ENCODE measurements at regions not wholly inside any gene's neighbourhood (a gene's known extent, or its start where the extent isn't known, plus 50 kb on each side); places are given as distances from the start of the nearest gene placed in this dataset.
A peak's percentile ranks its signal among the peaks of the same experiment; 100 is the strongest.

DNA sequence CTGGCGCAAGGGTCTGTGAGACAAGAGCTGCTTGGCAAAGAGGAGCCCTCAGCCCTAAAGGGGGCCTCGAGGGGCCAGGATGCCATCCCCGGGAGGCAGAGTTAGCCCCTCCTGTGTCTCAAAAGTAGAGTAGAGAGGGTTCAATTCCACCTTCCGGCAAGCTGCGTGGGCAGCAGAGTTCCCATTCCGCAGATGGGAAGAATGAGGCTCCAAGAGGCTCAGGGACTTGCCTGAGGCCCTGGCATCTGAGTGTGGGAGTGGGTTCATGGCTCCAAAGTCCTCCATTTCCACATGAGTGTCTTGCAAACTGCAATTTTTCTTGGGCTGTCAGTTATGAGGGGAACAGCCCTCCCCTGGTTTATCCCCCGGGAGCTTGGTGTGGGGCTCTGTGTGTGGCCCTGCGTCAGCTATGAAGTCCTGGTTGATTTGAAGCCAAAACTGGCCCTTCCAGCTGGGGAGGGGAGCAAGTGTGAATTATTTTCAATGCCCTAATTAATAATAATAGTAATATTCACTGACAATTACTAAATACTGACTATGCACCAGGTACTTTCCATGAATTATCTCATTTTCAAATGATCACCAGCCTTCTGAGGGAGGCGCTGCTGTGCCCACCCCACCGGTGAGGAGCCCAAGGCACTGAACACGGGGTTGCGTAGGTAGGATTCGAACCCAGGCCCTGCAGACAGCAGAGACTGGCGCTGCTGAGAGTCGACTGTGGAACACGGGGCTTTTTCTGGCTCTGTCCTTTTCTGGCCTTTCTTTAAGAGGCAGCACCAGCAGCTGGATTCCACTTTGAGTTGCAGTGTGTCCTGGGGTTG, 153.0 kb upstream of the PTPN1 start:
- CTCF ChIA-PET, result interaction anchor here (0.5 kb wide), 1 partner anchor 138 kb away, joined by 6 read pairs; no protein-coding TSS in a partner anchor

GRCh38 chr20:50357783-50358161, 152.4 kb upstream of the PTPN1 start:
- no TSS peak for BruUV-seq (replicated peaks)
- Mint-ChIP-seq H3K27ac (ENCODE audit: unreplicated experiment) (no peak overlapping the region), H3K4me1 (ENCODE audit: low read depth, unreplicated experiment) (peaks cover 30% of the 10 kb centered on the region), H3K36me3 (ENCODE audit: insufficient read depth, unreplicated experiment) (peaks cover 3% of the 10 kb centered on the region), H3K9me3 (ENCODE audit: low read depth, unreplicated experiment) (no peaks in the 10 kb centered on the region), H3K27me3 (ENCODE audit: unreplicated experiment) (no peaks in the 10 kb centered on the region), H3K4me3 (ENCODE audit: low read depth, unreplicated experiment) (no peak overlapping the region)
- CTCF ChIA-PET, result interaction anchor here (0.5 kb wide), 1 partner anchor 137 kb away, joined by 6 read pairs; no protein-coding TSS in a partner anchor
- no peak for DNase-seq
- TF ChIP-seq CTCF (IDR thresholded peaks at IDR 0.05; ENCODE audit: unreplicated experiment), result no peak
- intact Hi-C loops (cut with micrococcal nuclease; ENCODE audit: unreplicated experiment), result no loop called here

More for the DNA sequence above, 153.0 kb upstream of the PTPN1 start:
- Mint-ChIP-seq H3K4me1 (ENCODE audit: low read depth, unreplicated experiment) (peaks cover 30% of the 10 kb centered on the region), H3K4me3 (ENCODE audit: low read depth, unreplicated experiment) (no peak overlapping the region), H3K27ac (ENCODE audit: unreplicated experiment) (no peak overlapping the region), H3K36me3 (ENCODE audit: insufficient read depth, unreplicated experiment) (peaks cover 3% of the 10 kb centered on the region), H3K27me3 (ENCODE audit: unreplicated experiment) (no peaks in the 10 kb centered on the region), H3K9me3 (ENCODE audit: low read depth, unreplicated experiment) (no peaks in the 10 kb centered on the region)
- intact Hi-C loops (cut with micrococcal nuclease; ENCODE audit: unreplicated experiment), result no loop called here
- no peak for TF ChIP-seq CTCF (IDR thresholded peaks at IDR 0.05; ENCODE audit: unreplicated experiment)
- BruUV-seq (replicated peaks), result no TSS peak
- DNase-seq, result no peak

DNA sequence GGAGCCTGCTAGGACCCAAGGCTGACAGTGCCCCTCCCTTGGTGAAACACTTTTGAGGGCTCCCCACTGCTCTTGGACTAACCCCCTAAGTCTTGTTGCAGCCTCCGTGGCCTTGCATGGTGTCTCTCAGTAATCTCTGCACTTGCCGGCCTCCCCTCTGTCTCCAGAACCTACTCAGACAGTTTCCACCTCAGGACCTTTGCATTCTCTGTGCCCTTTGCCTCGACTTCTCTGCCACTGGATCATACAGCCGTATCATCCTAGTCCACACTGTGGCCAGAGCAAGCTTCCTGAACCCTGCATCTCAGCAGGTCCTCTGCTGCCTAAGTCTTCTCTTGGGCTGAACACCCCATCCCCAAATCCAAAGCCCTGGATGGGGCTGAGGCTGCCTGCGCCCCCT, 152.0 kb upstream of the PTPN1 start:
- Mint-ChIP-seq H3K4me3 (ENCODE audit: low read depth, unreplicated experiment) (no peak overlapping the region), H3K9me3 (ENCODE audit: low read depth, unreplicated experiment) (no peaks in the 10 kb centered on the region), H3K27me3 (ENCODE audit: unreplicated experiment) (no peaks in the 10 kb centered on the region), H3K4me1 (ENCODE audit: low read depth, unreplicated experiment) (peaks cover 30% of the 10 kb centered on the region), H3K36me3 (ENCODE audit: insufficient read depth, unreplicated experiment) (peaks cover 3% of the 10 kb centered on the region), H3K27ac (ENCODE audit: unreplicated experiment) (no peak overlapping the region)
- no TSS peak for BruUV-seq (replicated peaks)
- no peak for TF ChIP-seq CTCF (IDR thresholded peaks at IDR 0.05; ENCODE audit: unreplicated experiment)
- intact Hi-C loops (cut with micrococcal nuclease; ENCODE audit: unreplicated experiment), result no loop called here
- no peak for DNase-seq
- CTCF ChIA-PET, result no interaction called here

DNA sequence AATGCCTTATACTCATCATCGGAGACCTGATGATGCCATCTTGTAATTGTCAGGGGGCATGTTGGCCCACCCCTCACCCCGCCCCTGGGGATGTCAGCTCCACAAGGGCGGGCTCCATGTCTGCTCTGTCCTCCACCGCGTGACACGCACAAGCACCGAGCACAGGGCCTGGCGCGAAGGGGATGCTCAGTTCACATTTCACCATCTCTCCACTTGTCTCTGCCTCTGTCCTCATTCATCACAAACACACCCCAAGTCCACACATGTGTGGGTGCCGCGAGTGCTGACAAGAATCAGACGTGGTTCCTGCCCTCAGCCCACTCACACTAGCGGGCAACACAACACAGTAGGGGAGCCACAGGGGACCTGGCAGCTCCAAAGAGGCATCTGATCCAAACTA, 151.2 kb upstream of the PTPN1 start:
- peaks cover 3% of the 10 kb centered on the region for H3K36me3 Mint-ChIP-seq (ENCODE audit: insufficient read depth, unreplicated experiment)
- intact Hi-C loops (cut with micrococcal nuclease; ENCODE audit: unreplicated experiment), result no loop called here
- no peak for TF ChIP-seq CTCF (IDR thresholded peaks at IDR 0.05; ENCODE audit: unreplicated experiment)
- H3K4me3 Mint-ChIP-seq (ENCODE audit: low read depth, unreplicated experiment), result no peak overlapping the region
- CTCF ChIA-PET, result no interaction called here
- H3K27me3 Mint-ChIP-seq (ENCODE audit: unreplicated experiment), result no peaks in the 10 kb centered on the region
- no TSS peak for BruUV-seq (replicated peaks)
- DNase-seq, result no peak
- H3K4me1 Mint-ChIP-seq (ENCODE audit: low read depth, unreplicated experiment), result peaks cover 30% of the 10 kb centered on the region
- no peaks in the 10 kb centered on the region for H3K9me3 Mint-ChIP-seq (ENCODE audit: low read depth, unreplicated experiment)
- H3K27ac Mint-ChIP-seq (ENCODE audit: unreplicated experiment), result peak overlapping the region; percentile 6
